ENCODE measurements at regions not wholly inside any gene's neighbourhood (a gene's known extent, or its start where the extent isn't known, plus 50 kb on each side); places are given as distances from the start of the nearest gene placed in this dataset.
"Not testable (repeated sequence)": the region's sequence is repeated elsewhere in the genome, so short reads cannot be mapped to it uniquely, and the experiment has no call there.

DNA sequence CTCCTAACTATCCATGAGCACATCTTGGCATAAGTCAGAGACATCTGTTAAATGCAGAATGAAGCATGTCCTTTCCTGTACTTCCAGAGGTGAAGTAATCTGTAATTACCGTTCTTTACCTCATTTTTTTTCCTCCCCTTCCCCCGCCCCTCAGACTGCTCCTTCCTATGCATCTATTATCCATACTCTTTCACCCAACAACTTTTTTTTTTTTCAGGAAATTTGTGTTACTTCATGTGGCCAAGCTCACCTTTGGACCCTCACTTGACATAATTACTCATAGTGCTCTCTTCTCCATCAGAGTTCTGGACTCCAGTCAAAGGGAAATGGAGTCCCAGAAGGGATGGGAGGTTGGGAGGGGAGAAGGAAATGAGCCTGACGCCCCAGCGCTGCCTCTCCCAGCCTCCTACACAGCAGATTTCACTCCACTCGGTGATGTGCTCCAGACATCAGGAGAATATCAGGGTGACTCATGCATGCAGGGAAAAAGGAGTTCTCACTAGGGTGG lies 568.8 kb downstream of the STIM2 start:
- no peak for DNase-seq (ENCODE audit: extremely low read depth, insufficient read length)
- Histone ChIP-seq H3K27me3 (replicated peaks; ENCODE audit: control insufficient read depth, insufficient read depth, low read length) (no peaks in the 10 kb centered on the region), H3K4me3 (replicated peaks; ENCODE audit: low read depth, low read length) (no peak overlapping the region), H3K36me3 (ENCODE audit: control insufficient read depth, insufficient read depth, low read length) (no peaks in the 10 kb centered on the region)
- TF ChIP-seq, protein P1, sequence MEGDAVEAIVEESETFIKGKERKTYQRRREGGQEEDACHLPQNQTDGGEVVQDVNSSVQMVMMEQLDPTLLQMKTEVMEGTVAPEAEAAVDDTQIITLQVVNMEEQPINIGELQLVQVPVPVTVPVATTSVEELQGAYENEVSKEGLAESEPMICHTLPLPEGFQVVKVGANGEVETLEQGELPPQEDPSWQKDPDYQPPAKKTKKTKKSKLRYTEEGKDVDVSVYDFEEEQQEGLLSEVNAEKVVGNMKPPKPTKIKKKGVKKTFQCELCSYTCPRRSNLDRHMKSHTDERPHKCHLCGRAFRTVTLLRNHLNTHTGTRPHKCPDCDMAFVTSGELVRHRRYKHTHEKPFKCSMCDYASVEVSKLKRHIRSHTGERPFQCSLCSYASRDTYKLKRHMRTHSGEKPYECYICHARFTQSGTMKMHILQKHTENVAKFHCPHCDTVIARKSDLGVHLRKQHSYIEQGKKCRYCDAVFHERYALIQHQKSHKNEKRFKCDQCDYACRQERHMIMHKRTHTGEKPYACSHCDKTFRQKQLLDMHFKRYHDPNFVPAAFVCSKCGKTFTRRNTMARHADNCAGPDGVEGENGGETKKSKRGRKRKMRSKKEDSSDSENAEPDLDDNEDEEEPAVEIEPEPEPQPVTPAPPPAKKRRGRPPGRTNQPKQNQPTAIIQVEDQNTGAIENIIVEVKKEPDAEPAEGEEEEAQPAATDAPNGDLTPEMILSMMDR (IDR thresholded peaks at IDR 0.05; ENCODE audit: insufficient read depth, low read length, poor library complexity, severe bottlenecking), result no peak

GRCh38 chr4:27442146-27442545 lies 581.5 kb downstream of the STIM2 start:
- no peaks in the 10 kb centered on the region for H3K36me3 ChIP-seq (ENCODE audit: control insufficient read depth, insufficient read depth, low read length)
- TF ChIP-seq, protein P1 (IDR thresholded peaks at IDR 0.05; ENCODE audit: insufficient read depth, low read length, poor library complexity, severe bottlenecking), result no peak
- H3K4me3 ChIP-seq (replicated peaks; ENCODE audit: low read depth, low read length), result no peak overlapping the region
- no peaks in the 10 kb centered on the region for H3K27me3 ChIP-seq (replicated peaks; ENCODE audit: control insufficient read depth, insufficient read depth, low read length)
- no peak for DNase-seq (ENCODE audit: extremely low read depth, insufficient read length)

- H3K27me3 ChIP-seq (replicated peaks; ENCODE audit: control insufficient read depth, insufficient read depth, low read length); H3K4me3 ChIP-seq (replicated peaks; ENCODE audit: low read depth, low read length); DNase-seq (ENCODE audit: extremely low read depth, insufficient read length): not testable (repeated sequence)
Measured at GRCh38 chr4:27442661-27443060, 582.0 kb downstream of the STIM2 start.

DNA sequence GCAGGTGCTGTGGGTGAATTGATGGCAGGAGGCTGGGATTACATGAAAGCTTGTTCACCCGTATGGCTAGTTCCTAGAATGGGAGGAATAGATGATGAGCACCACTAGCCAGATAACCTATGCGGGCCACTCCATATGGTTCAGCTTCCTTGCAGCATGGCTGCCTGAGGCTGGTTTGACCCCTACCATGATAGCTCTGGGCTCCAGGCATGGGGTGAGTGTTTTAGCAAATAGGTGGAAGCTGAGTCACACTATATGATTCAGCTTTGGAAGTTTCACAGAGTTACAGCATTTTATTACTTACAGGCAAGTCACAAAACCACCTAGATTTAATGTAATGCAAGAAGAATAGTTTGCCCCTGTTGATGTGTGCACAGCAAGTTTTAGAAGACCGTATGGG lies 603.2 kb downstream of the STIM2 start:
- Histone ChIP-seq H3K4me3 (replicated peaks; ENCODE audit: low read depth, low read length) (no peak overlapping the region), H3K36me3 (ENCODE audit: control insufficient read depth, insufficient read depth, low read length) (no peaks in the 10 kb centered on the region), H3K27me3 (replicated peaks; ENCODE audit: control insufficient read depth, insufficient read depth, low read length) (no peaks in the 10 kb centered on the region)
- DNase-seq (ENCODE audit: extremely low read depth, insufficient read length), result no peak
- TF ChIP-seq, protein P1 (IDR thresholded peaks at IDR 0.05; ENCODE audit: insufficient read depth, low read length, poor library complexity, severe bottlenecking), result no peak

More at GRCh38 chr4:27442661-27443060, 582.0 kb downstream of the STIM2 start:
- H3K36me3 ChIP-seq (ENCODE audit: control insufficient read depth, insufficient read depth, low read length), result not testable (repeated sequence)

DNA sequence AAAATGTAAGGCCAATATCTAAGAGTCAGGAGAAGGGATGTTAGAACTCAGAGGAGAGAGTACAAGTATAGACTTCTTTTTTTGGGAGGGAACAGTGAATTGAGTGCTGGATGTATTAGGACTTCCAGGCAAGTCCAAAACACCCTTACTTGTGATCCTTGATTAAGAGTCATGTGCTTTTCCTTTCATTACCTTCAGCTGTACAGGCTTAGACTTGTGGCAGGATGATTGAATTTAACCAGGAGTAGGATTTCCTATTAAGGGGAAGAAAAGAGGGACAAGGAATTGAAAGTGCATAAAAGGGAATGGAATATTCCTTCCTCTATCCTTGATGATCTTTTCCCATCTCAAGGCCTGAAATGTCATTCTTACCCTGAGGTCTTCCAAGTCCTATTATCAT lies 606.7 kb downstream of the STIM2 start:
- Histone ChIP-seq H3K36me3 (ENCODE audit: control insufficient read depth, insufficient read depth, low read length) (no peaks in the 10 kb centered on the region), H3K4me3 (replicated peaks; ENCODE audit: low read depth, low read length) (no peak overlapping the region), H3K27me3 (replicated peaks; ENCODE audit: control insufficient read depth, insufficient read depth, low read length) (no peaks in the 10 kb centered on the region)
- TF ChIP-seq, protein P1 (IDR thresholded peaks at IDR 0.05; ENCODE audit: insufficient read depth, low read length, poor library complexity, severe bottlenecking), result no peak
- no peak for DNase-seq (ENCODE audit: extremely low read depth, insufficient read length)

DNA sequence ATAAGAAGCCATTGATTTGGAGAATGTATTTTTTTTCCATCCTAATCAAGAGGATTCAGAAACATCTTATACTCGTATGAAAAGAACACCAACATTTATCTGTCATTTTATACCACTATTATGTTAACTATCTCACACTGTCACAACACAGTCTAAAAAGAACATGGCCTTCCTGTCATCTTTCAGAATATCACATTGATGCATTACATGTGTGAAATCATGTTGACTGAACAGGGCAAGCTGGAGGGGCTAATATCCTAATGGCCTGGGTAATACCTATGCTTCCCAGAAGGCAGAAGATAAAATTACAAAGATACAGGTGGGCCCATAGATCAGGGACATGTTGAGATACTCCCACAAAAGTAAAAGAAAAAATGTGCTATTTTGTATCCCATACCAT lies 611.7 kb downstream of the STIM2 start:
- DNase-seq (ENCODE audit: extremely low read depth, insufficient read length), result no peak
- TF ChIP-seq, protein P1 (IDR thresholded peaks at IDR 0.05; ENCODE audit: insufficient read depth, low read length, poor library complexity, severe bottlenecking), result no peak
- H3K4me3 ChIP-seq (replicated peaks; ENCODE audit: low read depth, low read length), result no peak overlapping the region
- H3K27me3 ChIP-seq (replicated peaks; ENCODE audit: control insufficient read depth, insufficient read depth, low read length), result no peaks in the 10 kb centered on the region
- no peaks in the 10 kb centered on the region for H3K36me3 ChIP-seq (ENCODE audit: control insufficient read depth, insufficient read depth, low read length)
